SK-N-SH treated with all-trans-retinoic acid at 6 μM for 48 hours (cell line): ENCODE measurements at regions not wholly inside any gene's neighbourhood (a gene's known extent, or its start where the extent isn't known, plus 50 kb on each side); places are given as distances from the start of the nearest gene placed in this dataset.

Experiments used
- ATAC-seq: fragments of 200-7000 bp; cut with Tn5 transposase; 3 replicates; pipeline ENCODE4 v1.9.1; 2020; ENCODE audit warnings: mild to moderate bottlenecking, moderate library complexity
- CREB5 ChIP-seq: fragments of 250-450 bp; sonication (Bioruptor Pico); IDR thresholded peaks from 2 replicates; pipeline ENCODE4 v1.5.1; 2020; ENCODE audit warnings: low read depth, mild to moderate bottlenecking, moderate library complexity
- CSDC2 ChIP-seq: fragments of 250-450 bp; sonication (Bioruptor Pico); IDR thresholded peaks from 2 replicates; pipeline ENCODE4 v1.5.0; 2020; ENCODE audit warnings: mild to moderate bottlenecking, moderate library complexity
- ESRRG ChIP-seq: fragments of 250-450 bp; sonication (Bioruptor Pico); IDR thresholded peaks from 2 replicates; pipeline ENCODE4 v1.6.1; 2021; ENCODE audit warnings: mild to moderate bottlenecking
- GLIS3 ChIP-seq: fragments of 250-450 bp; sonication (Bioruptor Pico); IDR thresholded peaks from 2 replicates; pipeline ENCODE4 v1.5.0; 2020; ENCODE audit warnings: mild to moderate bottlenecking, moderate library complexity
- ISL1 ChIP-seq: fragments of 250-450 bp; sonication (Bioruptor Pico); IDR thresholded peaks from 2 replicates; pipeline ENCODE4 v2.1.2; 2022; ENCODE audit warnings: mild to moderate bottlenecking, moderate library complexity
- PATZ1 ChIP-seq: fragments of 250-450 bp; sonication (Bioruptor Pico); IDR thresholded peaks from 2 replicates; pipeline ENCODE4 v1.8.0; 2020; ENCODE audit warnings: mild to moderate bottlenecking, moderate library complexity, borderline replicate concordance
- POU6F1 ChIP-seq: fragments of 250-450 bp; sonication (Bioruptor Pico); IDR thresholded peaks from 2 replicates; pipeline ENCODE4 v1.8.0; 2021; ENCODE audit warnings: low read depth, mild to moderate bottlenecking, moderate library complexity, borderline replicate concordance
- PPARA ChIP-seq: fragments of 250-450 bp; sonication (Bioruptor Pico); IDR thresholded peaks from 2 replicates; pipeline ENCODE4 v1.5.0; 2020; ENCODE audit warnings: mild to moderate bottlenecking, borderline replicate concordance
- RARB ChIP-seq: fragments of 250-450 bp; sonication (Bioruptor Pico); IDR thresholded peaks from 2 replicates; pipeline ENCODE4 v1.8.0; 2021; ENCODE audit warnings: mild to moderate bottlenecking, moderate library complexity
- SNAI2 ChIP-seq: fragments of 250-450 bp; sonication (Bioruptor Pico); IDR thresholded peaks from 2 replicates; pipeline ENCODE4 v1.5.0; 2020; ENCODE audit warnings: mild to moderate bottlenecking, moderate library complexity
- TCF4 ChIP-seq: fragments of 250-450 bp; sonication (Bioruptor Pico); IDR thresholded peaks from 2 replicates; pipeline ENCODE4 v1.8.0; 2021; ENCODE audit warnings: mild to moderate bottlenecking, moderate library complexity, borderline replicate concordance
- TOX ChIP-seq: fragments of 250-450 bp; sonication (Bioruptor Pico); IDR thresholded peaks from 2 replicates; pipeline ENCODE4 v1.8.0; 2021; ENCODE audit warnings: mild to moderate bottlenecking, moderate library complexity, borderline replicate concordance
- TSHZ2 ChIP-seq: fragments of 250-450 bp; sonication (Bioruptor Pico); IDR thresholded peaks from 2 replicates; pipeline ENCODE4 v1.5.0; 2020; ENCODE audit warnings: mild to moderate bottlenecking, moderate library complexity
- ZC3H10 ChIP-seq: fragments of 250-450 bp; sonication (Bioruptor Pico); IDR thresholded peaks from 2 replicates; pipeline ENCODE4 v1.5.1; 2021; ENCODE audit warnings: mild to moderate bottlenecking, moderate library complexity
- ZFP3 ChIP-seq: fragments of 250-450 bp; sonication (Bioruptor Pico); IDR thresholded peaks from 2 replicates; pipeline ENCODE4 v1.5.0; 2020; ENCODE audit warnings: mild to moderate bottlenecking, moderate library complexity
- ZFP30 ChIP-seq: fragments of 450-650 bp; formaldehyde crosslinking; IDR thresholded peaks from 2 replicates; pipeline ENCODE4 v1.5.0; 2022; ENCODE audit warnings: mild to moderate bottlenecking, moderate library complexity
- ZNF565 ChIP-seq: fragments of 450-650 bp; formaldehyde crosslinking; conservative IDR thresholded peaks from 2 replicates; pipeline ENCODE4 v1.5.0; 2020; ENCODE audit warnings: low read depth, mild to moderate bottlenecking, moderate library complexity
- ZNF70 ChIP-seq: fragments of 450-650 bp; formaldehyde crosslinking; IDR thresholded peaks from 2 replicates; pipeline ENCODE4 v1.5.0; 2020; ENCODE audit warnings: mild to moderate bottlenecking, moderate library complexity
- ZNF8 ChIP-seq: fragments of 450-650 bp; formaldehyde crosslinking; IDR thresholded peaks from 2 replicates; pipeline ENCODE4 v1.5.0; 2020; ENCODE audit warnings: mild to moderate bottlenecking, moderate library complexity

- TF ChIP-seq ZFP30 (no peak), TOX (CRISPR knock-in tag) (no peak), SNAI2 (CRISPR knock-in tag) (no peak), POU6F1 (CRISPR knock-in tag) (no peak), PATZ1 (CRISPR knock-in tag) (no peak), RARB (CRISPR knock-in tag) (no peak), CSDC2 (no peak), TCF4 (no peak), ZNF70 (CRISPR knock-in tag) (no peak), GLIS3 (CRISPR knock-in tag) (no peak), ZFP3 (CRISPR knock-in tag) (no peak), ESRRG (CRISPR knock-in tag) (no peak), ISL1 (CRISPR knock-in tag) (no peak), CREB5 (CRISPR knock-in tag) (no peak), TSHZ2 (CRISPR knock-in tag) (no peak)
Measured at GRCh38 chr2:19300961-19301360, 57.5 kb downstream of the OSR1 start.

GRCh38 chr2:19299522-19299921 lies 58.9 kb downstream of the OSR1 start:
- ATAC-seq = peak; percentile 37; the same call in 1 of the 3 replicates

More at GRCh38 chr2:19300961-19301360, 57.5 kb downstream of the OSR1 start:
- no peak for ATAC-seq

GRCh38 chr2:19299032-19299431 lies 59.4 kb downstream of the OSR1 start:
- ATAC-seq = no peak
- no peak for TF ChIP-seq ZNF8
- TF ChIP-seq ESRRG (CRISPR knock-in tag) = no peak
- TF ChIP-seq ZFP3 (CRISPR knock-in tag) = no peak
- TF ChIP-seq TSHZ2 (CRISPR knock-in tag) = no peak
- TF ChIP-seq, all 23 proteins: peak for 0

More at GRCh38 chr2:19299522-19299921, 58.9 kb downstream of the OSR1 start:
- TF ChIP-seq ZNF565 (no peak), GLIS3 (CRISPR knock-in tag) (no peak), PPARA (CRISPR knock-in tag) (no peak), ZNF8 (no peak)

- no peak for TF ChIP-seq ZFP30
- TF ChIP-seq POU6F1 (CRISPR knock-in tag) = no peak
- no peak for TF ChIP-seq TOX (CRISPR knock-in tag)
- no peak for TF ChIP-seq RARB (CRISPR knock-in tag)
- TF ChIP-seq GLIS3 (CRISPR knock-in tag) = no peak
- no peak for TF ChIP-seq ZC3H10
- no peak for TF ChIP-seq CSDC2
- TF ChIP-seq ZNF70 (CRISPR knock-in tag) = no peak
- TF ChIP-seq PPARA (CRISPR knock-in tag) = no peak
- TF ChIP-seq ZNF565 = no peak
- TF ChIP-seq TSHZ2 (CRISPR knock-in tag) = no peak
- no peak for ATAC-seq
Measured at GRCh38 chr2:19297716-19298115, 60.7 kb downstream of the OSR1 start.
